CD4-positive, alpha-beta memory T cell (primary cell): ENCODE measurements at regions not wholly inside any gene's neighbourhood (a gene's known extent, or its start where the extent isn't known, plus 50 kb on each side); places are given as distances from the start of the nearest gene placed in this dataset.
A peak's percentile ranks its signal among the peaks of the same experiment; 100 is the strongest.

Source experiments
- CTCF ChIA-PET: fragments of 350-600 bp; sonication (Branson Sonifier 250); formaldehyde crosslinking; loops from one replicate; lab custom pipeline; 2021; ENCODE audit warnings: inconsistent platforms; ENCODE audit not compliant: partially characterized antibody; lab: Charles Lee
- POLR2A ChIA-PET: fragments of 350-600 bp; sonication (Branson Sonifier 250); formaldehyde crosslinking; loops from one replicate; lab custom pipeline; 2021; ENCODE audit not compliant: partially characterized antibody; lab: Charles Lee
- DNase-seq, 5 donors: peaks; one replicate each; pipeline versions ENCODE4 v3.0.0 to v3.0.0-alpha.2; 2020 to 2022; ENCODE audit warnings: mixed read lengths in 1 of 5
- H3K27ac ChIP-seq: one replicate; pipeline ENCODE4 v1.7.0; 2013; ENCODE audit warnings: low read depth, low read length
- H3K27me3 ChIP-seq: 2 replicates; pipeline ENCODE4 v1.7.0; 2013; ENCODE audit warnings: mild to moderate bottlenecking, low read length, moderate library complexity; ENCODE audit not compliant: insufficient read depth
- H3K36me3 ChIP-seq: 2 replicates; pipeline ENCODE4 v1.7.0; 2013; ENCODE audit warnings: mild to moderate bottlenecking, low read length, moderate library complexity; ENCODE audit not compliant: insufficient read depth
- H3K4me1 ChIP-seq: 2 replicates; pipeline ENCODE4 v1.7.0; 2013; ENCODE audit warnings: mild to moderate bottlenecking, low read length, moderate library complexity; ENCODE audit not compliant: insufficient read depth
- H3K4me3 ChIP-seq, 2 donors: one replicate each; pipeline ENCODE4 v1.7.0; 2013; ENCODE audit warnings: low read length in 2 of 2, mild to moderate bottlenecking in 1 of 2
- H3K9me3 ChIP-seq, 2 donors: one replicate each; pipeline ENCODE4 v1.7.0; 2013; ENCODE audit warnings: low read length in 2 of 2, control low read depth in 1 of 2; ENCODE audit not compliant: control insufficient read depth in 1 of 2
- H3K27ac Mint-ChIP-seq, 7 donors: one replicate each; pipeline ENCODE4 v1.8.0; 2020 to 2021; ENCODE audit warnings: mixed read lengths in 7 of 7, mild to moderate bottlenecking in 6 of 7, inconsistent platforms in 3 of 7, moderate library complexity in 3 of 7
- H3K27me3 Mint-ChIP-seq, 2 donors: one replicate each; pipeline ENCODE4 v1.8.0; 2020 to 2021; ENCODE audit warnings: mixed read lengths in 2 of 2
- H3K36me3 Mint-ChIP-seq, 2 donors: one replicate each; pipeline ENCODE4 v1.8.0; 2020 to 2021; ENCODE audit warnings: mixed read lengths in 2 of 2, inconsistent platforms in 1 of 2, mild to moderate bottlenecking in 1 of 2
- H3K4me1 Mint-ChIP-seq, 4 donors: one replicate each; pipeline ENCODE4 v1.8.0; 2020 to 2021; ENCODE audit warnings: mixed read lengths in 4 of 4, mild to moderate bottlenecking in 1 of 4
- H3K4me3 Mint-ChIP-seq, 8 donors: one replicate each; pipeline ENCODE4 v1.8.0; 2020 to 2021; ENCODE audit warnings: mixed read lengths in 8 of 8, mild to moderate bottlenecking in 7 of 8, moderate library complexity in 6 of 8, inconsistent platforms in 3 of 8
- H3K9me3 Mint-ChIP-seq, 8 donors: one replicate each; pipeline ENCODE4 v1.8.0; 2020 to 2021; ENCODE audit warnings: mixed read lengths in 8 of 8, mild to moderate bottlenecking in 5 of 8, inconsistent platforms in 3 of 8, moderate library complexity in 1 of 8
- intact Hi-C: fragments of 100-400 bp; cut with micrococcal nuclease; formaldehyde crosslinking; loops from one replicate; pipeline ENCODE4 v1.15.1; 2023

DNA sequence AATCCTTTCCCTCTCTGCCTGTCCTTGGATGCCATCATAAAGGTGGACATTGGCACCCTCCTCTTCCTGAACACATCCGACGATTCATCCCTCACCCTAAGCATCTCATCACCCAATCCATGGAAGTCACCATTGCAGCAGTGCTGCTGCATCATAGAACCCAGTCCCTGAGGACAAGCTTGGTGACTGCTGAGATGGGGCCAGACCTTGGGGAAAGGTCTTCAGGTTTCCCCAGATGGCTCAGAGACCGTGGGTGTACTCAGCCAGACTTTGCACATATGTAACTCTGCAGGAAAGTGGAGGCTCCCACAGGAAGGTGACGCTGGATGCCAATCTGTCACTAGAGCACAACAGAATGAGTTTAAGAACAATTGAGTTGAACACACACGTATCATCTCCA, 202.2 kb downstream of the SOX11 start:
- DNase-seq, result no peak
- H3K27me3 ChIP-seq, result no peaks in the 10 kb centered on the region
- no peaks in the 10 kb centered on the region for H3K4me1 Mint-ChIP-seq
- no peak overlapping the region for H3K4me3 ChIP-seq
- no peak overlapping the region for H3K27ac ChIP-seq
- H3K27me3 Mint-ChIP-seq, result no peaks in the 10 kb centered on the region
- ChIA-PET POLR2A (no interaction called here), CTCF (no interaction called here)
- no peaks in the 10 kb centered on the region for H3K36me3 ChIP-seq
- no peaks in the 10 kb centered on the region for H3K9me3 ChIP-seq
- peaks cover 0 to 14% (median 2%) of the 10 kb centered on the region in 8 donors for H3K9me3 Mint-ChIP-seq
- no peaks in the 10 kb centered on the region for H3K36me3 Mint-ChIP-seq
- H3K4me3 Mint-ChIP-seq, result no peak overlapping the region
- no peak overlapping the region for H3K27ac Mint-ChIP-seq
- no peaks in the 10 kb centered on the region for H3K4me1 ChIP-seq
- intact Hi-C loops, result no loop called here

DNA sequence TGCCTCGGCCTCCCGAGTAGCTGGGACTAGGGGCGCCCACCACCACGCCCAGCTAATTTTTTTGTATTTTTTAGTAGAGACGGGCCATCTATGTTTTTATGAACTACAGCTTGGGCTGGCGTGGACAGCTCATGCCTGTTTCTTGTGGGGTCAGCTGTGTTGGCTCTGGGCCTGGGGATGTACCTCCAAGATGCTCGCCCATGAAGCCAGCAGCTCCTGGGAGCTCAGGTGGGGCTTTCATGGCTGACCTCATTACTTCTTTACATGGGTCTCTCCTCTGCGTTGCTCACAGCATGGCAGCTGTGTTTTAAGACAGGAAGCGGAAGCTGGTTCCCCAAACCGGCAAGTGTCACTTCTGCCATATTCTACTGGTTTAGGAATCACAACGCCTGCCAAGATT, 203.1 kb downstream of the SOX11 start:
- Mint-ChIP-seq H3K36me3 (no peaks in the 10 kb centered on the region), H3K9me3 (peaks cover 0 to 11% (median 3%) of the 10 kb centered on the region in 8 donors), H3K4me3 (no peak overlapping the region), H3K27ac (no peak overlapping the region), H3K4me1 (no peaks in the 10 kb centered on the region), H3K27me3 (no peaks in the 10 kb centered on the region)
- Histone ChIP-seq H3K9me3 (no peaks in the 10 kb centered on the region), H3K4me3 (no peak overlapping the region), H3K27me3 (no peaks in the 10 kb centered on the region), H3K36me3 (no peaks in the 10 kb centered on the region), H3K4me1 (no peaks in the 10 kb centered on the region), H3K27ac (no peak overlapping the region)
- ChIA-PET POLR2A (no interaction called here), CTCF (no interaction called here)
- DNase-seq, result no peak
- intact Hi-C loops, result no loop called here

DNA sequence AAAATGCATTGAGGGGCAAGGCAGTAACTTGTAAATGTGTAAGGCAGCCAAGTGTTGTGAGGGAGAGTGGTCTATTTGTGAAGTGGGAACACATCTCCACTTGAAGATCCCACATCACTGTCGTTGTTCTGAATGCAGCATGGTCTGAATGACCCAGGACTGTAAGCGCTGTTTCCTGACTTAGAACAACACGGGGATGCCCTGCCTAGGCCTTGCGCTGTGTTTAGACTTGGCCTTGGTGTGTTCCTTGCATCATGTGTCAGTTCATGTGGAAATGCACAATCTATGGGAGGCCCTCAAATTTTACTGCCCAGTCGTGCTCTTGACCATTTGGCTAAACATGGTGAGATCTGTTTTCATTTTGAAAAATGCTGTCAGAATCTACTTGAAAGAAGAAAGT, 205.1 kb downstream of the SOX11 start:
- H3K4me3 Mint-ChIP-seq, result no peak overlapping the region
- no peak for DNase-seq

GRCh38 chr2:5898667-5899066, 206.5 kb downstream of the SOX11 start:
- DNase-seq, result no peak
- ChIA-PET CTCF (no interaction called here), POLR2A (no interaction called here)
- H3K4me3 Mint-ChIP-seq, result no peak overlapping the region
- no peaks in the 10 kb centered on the region for H3K4me1 Mint-ChIP-seq
- Histone ChIP-seq H3K27me3 (no peaks in the 10 kb centered on the region), H3K36me3 (no peaks in the 10 kb centered on the region), H3K27ac (no peak overlapping the region), H3K9me3 (no peaks in the 10 kb centered on the region), H3K4me3 (no peak overlapping the region), H3K4me1 (no peaks in the 10 kb centered on the region)
- H3K27me3 Mint-ChIP-seq, result no peaks in the 10 kb centered on the region
- no peaks in the 10 kb centered on the region for H3K36me3 Mint-ChIP-seq
- H3K9me3 Mint-ChIP-seq, result peaks cover 0 to 6% (median 4%) of the 10 kb centered on the region in 8 donors
- H3K27ac Mint-ChIP-seq, result peak overlapping the region in 2 of 7 donors; percentile 4 to 48
- intact Hi-C loops, result no loop called here

More for the DNA sequence above, 205.1 kb downstream of the SOX11 start:
- H3K36me3 Mint-ChIP-seq, result no peaks in the 10 kb centered on the region
- intact Hi-C loops, result no loop called here
- Histone ChIP-seq H3K4me3 (no peak overlapping the region), H3K4me1 (no peaks in the 10 kb centered on the region), H3K27ac (no peak overlapping the region), H3K9me3 (no peaks in the 10 kb centered on the region), H3K27me3 (no peaks in the 10 kb centered on the region), H3K36me3 (no peaks in the 10 kb centered on the region)
- CTCF ChIA-PET, result no interaction called here
- H3K9me3 Mint-ChIP-seq, result peaks cover 0 to 11% (median 4%) of the 10 kb centered on the region in 8 donors
- no peak overlapping the region for H3K27ac Mint-ChIP-seq
- no peaks in the 10 kb centered on the region for H3K4me1 Mint-ChIP-seq
- H3K27me3 Mint-ChIP-seq, result no peaks in the 10 kb centered on the region
- POLR2A ChIA-PET, result no interaction called here

DNA sequence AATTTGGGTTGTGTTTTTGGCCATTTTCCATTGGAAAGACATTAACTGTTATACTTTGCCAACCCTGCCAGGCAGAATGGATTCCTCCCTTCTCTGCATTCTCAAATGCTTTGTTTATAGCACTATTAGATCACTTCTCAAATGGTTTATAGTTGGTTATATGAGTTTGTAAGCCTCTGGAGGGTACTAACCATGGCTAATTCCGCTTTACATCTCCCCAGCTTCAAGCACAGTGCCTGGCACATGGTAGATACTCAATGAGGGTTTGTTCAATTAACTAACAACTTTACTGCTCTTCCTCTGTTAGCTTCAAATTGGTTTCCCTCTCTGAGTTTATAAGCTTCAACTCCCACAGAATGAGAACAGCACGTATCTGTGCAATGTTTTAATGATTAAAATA, 213.5 kb downstream of the SOX11 start:
- no peak for DNase-seq
- no peak overlapping the region for H3K27ac ChIP-seq
- no peaks in the 10 kb centered on the region for H3K4me1 Mint-ChIP-seq
- H3K4me1 ChIP-seq, result no peaks in the 10 kb centered on the region
- H3K27ac Mint-ChIP-seq, result no peak overlapping the region
- H3K36me3 ChIP-seq, result no peaks in the 10 kb centered on the region
- no peaks in the 10 kb centered on the region for H3K9me3 ChIP-seq
- no peaks in the 10 kb centered on the region for H3K27me3 Mint-ChIP-seq
- no peak overlapping the region for H3K4me3 Mint-ChIP-seq
- POLR2A ChIA-PET, result no interaction called here
- H3K9me3 Mint-ChIP-seq, result peaks cover 0 to 4% (median 0%) of the 10 kb centered on the region in 8 donors
- H3K27me3 ChIP-seq, result no peaks in the 10 kb centered on the region
- intact Hi-C loops, result no loop called here
- no peak overlapping the region for H3K4me3 ChIP-seq
- no peaks in the 10 kb centered on the region for H3K36me3 Mint-ChIP-seq
- CTCF ChIA-PET, result no interaction called here

DNA sequence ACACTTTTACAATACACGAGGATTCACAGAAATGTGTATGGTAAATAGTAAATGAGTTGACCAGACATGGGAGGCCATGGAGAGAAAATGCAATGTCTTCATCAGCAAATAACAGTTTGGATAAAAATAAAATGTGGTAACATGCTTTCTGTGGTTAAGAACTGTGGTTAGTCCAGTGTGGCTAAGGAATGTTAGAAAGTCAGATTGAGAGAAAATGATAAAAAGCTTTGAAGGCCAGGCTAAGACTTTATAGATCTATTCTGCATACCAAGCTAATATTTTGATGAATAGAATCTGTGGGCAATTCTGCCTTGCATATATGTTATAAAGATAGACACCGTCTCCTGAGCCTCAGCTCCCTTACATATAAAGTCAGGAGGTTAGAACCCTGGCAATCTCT, 215.9 kb downstream of the SOX11 start:
- CTCF ChIA-PET, result no interaction called here
- Histone ChIP-seq H3K4me3 (no peak overlapping the region), H3K4me1 (no peaks in the 10 kb centered on the region), H3K9me3 (no peaks in the 10 kb centered on the region), H3K27ac (no peak overlapping the region), H3K27me3 (no peaks in the 10 kb centered on the region), H3K36me3 (no peaks in the 10 kb centered on the region)
- H3K36me3 Mint-ChIP-seq, result no peaks in the 10 kb centered on the region
- peaks cover 0 to 4% (median 0%) of the 10 kb centered on the region in 8 donors for H3K9me3 Mint-ChIP-seq
- no peaks in the 10 kb centered on the region for H3K4me1 Mint-ChIP-seq
- H3K27ac Mint-ChIP-seq, result no peak overlapping the region
- POLR2A ChIA-PET, result no interaction called here
- H3K4me3 Mint-ChIP-seq, result no peak overlapping the region
- DNase-seq, result no peak
- intact Hi-C loops, result no loop called here
- H3K27me3 Mint-ChIP-seq, result no peaks in the 10 kb centered on the region

- Mint-ChIP-seq H3K36me3 (no peaks in the 10 kb centered on the region), H3K9me3 (peaks cover 0 to 7% (median 3%) of the 10 kb centered on the region in 8 donors), H3K27me3 (no peaks in the 10 kb centered on the region), H3K27ac (no peak overlapping the region), H3K4me1 (no peaks in the 10 kb centered on the region), H3K4me3 (no peak overlapping the region)
- no peak for DNase-seq
- ChIA-PET POLR2A (no interaction called here), CTCF (no interaction called here)
- intact Hi-C loops, result no loop called here
- H3K4me1 ChIP-seq, result no peaks in the 10 kb centered on the region
- no peaks in the 10 kb centered on the region for H3K36me3 ChIP-seq
- no peak overlapping the region for H3K4me3 ChIP-seq
- no peaks in the 10 kb centered on the region for H3K27me3 ChIP-seq
- no peak overlapping the region for H3K27ac ChIP-seq
- H3K9me3 ChIP-seq, result no peaks in the 10 kb centered on the region
Observed at GRCh38 chr2:5911718-5912117, 219.5 kb downstream of the SOX11 start.
